Retinal pigment epithelial cell (primary cell): ENCODE measurements at regions not wholly inside any gene's neighbourhood (a gene's known extent, or its start where the extent isn't known, plus 50 kb on each side); places are given as distances from the start of the nearest gene placed in this dataset.

Experiments used
- DNase-seq: peaks from one replicate; pipeline ENCODE4 v3.0.0-alpha.2; 2010; ENCODE audit warnings: low read depth
- H3K4me3 ChIP-seq: 2 replicates; pipeline ENCODE4 v1.5.1; 2011; ENCODE audit warnings: mild to moderate bottlenecking, low read length, control low read depth, moderate library complexity
- CTCF ChIP-seq: conservative IDR thresholded peaks from 2 replicates; pipeline ENCODE4 v1.5.1; 2011; ENCODE audit warnings: low read depth, low read length, control low read depth, inconsistent platforms

- no peak overlapping the region for H3K4me3 ChIP-seq
- DNase-seq = no peak
- TF ChIP-seq CTCF = no peak
Measured at GRCh38 chr14:49187799-49188198, 398.4 kb downstream of the RPS29 start.

GRCh38 chr14:49173765-49174373 lies 412.3 kb downstream of the RPS29 start:
- peak; percentile 72 for TF ChIP-seq CTCF
- peak; percentile 37 for DNase-seq

GRCh38 chr14:49164074-49164473 lies 422.1 kb downstream of the RPS29 start:
- no peak overlapping the region for H3K4me3 ChIP-seq
- DNase-seq = no peak
- no peak for TF ChIP-seq CTCF

More at GRCh38 chr14:49173765-49174373, 412.3 kb downstream of the RPS29 start:
- H3K4me3 ChIP-seq = no peak overlapping the region

- TF ChIP-seq CTCF = no peak
- H3K4me3 ChIP-seq = no peak overlapping the region
- DNase-seq = no peak
Measured at GRCh38 chr14:49160983-49161382, 425.2 kb downstream of the RPS29 start.

- DNase-seq = no peak
- no peak for TF ChIP-seq CTCF
- no peak overlapping the region for H3K4me3 ChIP-seq
Measured at GRCh38 chr14:49159081-49159480, 427.1 kb downstream of the RPS29 start.

GRCh38 chr14:49139593-49139992 lies 446.6 kb downstream of the RPS29 start:
- H3K4me3 ChIP-seq = no peak overlapping the region
- no peak for DNase-seq
- no peak for TF ChIP-seq CTCF

- DNase-seq = no peak
- peak; percentile 14 for TF ChIP-seq CTCF
- H3K4me3 ChIP-seq = no peak overlapping the region
Measured at GRCh38 chr14:49134940-49135339, 451.2 kb downstream of the RPS29 start.
